EL (cell line): ENCODE measurements at regions not wholly inside any gene's neighbourhood (a gene's known extent, or its start where the extent isn't known, plus 50 kb on each side); places are given as distances from the start of the nearest gene placed in this dataset.
A peak's percentile ranks its signal among the peaks of the same experiment; 100 is the strongest.

ENCODE experiments used
- DNase-seq: peaks from one replicate; pipeline ENCODE4 v3.0.0-alpha.2; 2016

DNA sequence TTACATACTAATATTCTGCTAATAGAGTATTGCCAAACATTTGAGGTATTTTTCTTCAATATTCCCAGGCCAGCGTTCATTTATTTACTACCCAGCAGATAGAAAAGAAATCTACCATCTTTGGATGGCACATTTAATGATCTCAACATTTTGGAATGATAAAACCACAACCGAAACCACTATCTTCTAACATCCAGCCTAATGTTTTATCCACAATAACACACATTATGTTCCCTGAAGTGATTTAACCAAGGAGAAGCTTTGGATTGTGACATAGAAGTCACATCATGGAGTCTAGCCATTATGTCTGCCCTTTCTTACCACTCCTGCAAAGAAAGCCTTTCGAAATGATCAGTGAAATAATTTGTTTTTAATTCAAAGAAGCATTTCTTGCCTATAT, 497.1 kb upstream of the PLXNA2 start:
- peak; percentile 44 for DNase-seq

- DNase-seq = no peak
Observed at GRCh38 chr1:208743361-208743760, 499.2 kb upstream of the PLXNA2 start.

DNA sequence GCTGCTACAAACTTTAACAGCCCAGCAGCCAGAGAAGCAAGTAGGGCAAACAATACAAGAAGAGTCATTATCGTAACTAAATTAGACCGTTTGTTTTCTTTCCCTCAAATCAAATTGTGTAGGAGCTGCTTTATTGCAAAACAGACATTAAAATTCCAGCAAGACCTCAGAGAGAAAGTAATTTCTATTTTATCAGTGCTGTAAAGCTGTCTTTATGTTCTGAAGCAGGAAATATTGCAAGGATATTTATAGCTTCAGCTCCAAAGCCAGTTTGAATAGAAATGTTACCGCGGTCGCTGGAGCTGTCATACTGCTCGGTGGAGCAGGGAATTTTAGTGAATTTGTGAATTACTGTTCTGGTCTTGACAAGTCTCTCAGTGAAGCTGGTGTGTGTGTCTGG, 503.8 kb upstream of the PLXNA2 start:
- no peak for DNase-seq

DNA sequence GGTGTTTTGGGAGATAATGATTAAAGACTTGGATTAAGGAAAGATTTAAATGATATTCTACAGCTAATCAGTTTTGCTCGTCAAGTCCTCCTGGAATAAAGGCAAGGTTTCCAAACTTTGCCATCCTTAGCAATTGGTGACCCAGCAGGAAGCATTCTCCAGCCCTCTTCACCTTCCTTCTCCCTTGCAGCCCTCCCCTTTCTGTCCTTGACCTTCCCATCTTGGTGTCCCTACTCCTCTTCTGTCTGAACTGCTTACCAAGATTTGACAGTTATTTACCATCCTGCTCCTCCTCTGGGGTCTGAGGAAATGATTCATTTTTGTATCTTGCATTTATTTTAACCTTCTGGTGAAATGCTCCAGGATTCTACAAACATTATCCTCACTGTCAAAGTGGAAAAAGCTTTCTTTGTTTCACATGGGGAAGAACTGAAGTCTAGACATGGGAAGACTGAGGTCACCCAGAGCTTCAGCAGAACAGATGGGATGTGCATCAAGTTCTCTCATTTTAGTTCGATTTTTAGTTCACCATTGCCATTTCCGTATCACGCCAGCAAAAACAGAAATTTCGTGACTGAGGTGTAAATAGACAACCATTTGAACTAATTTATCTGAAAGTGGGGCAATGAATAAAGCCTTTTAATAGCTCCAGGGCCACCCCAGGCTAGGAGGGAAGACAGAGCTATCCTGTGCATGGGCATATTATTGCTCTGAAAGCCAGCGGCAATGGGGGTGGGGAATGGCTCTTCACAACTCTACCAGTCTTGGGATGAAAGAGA, 504.4 kb upstream of the PLXNA2 start:
- DNase-seq = no peak

DNA sequence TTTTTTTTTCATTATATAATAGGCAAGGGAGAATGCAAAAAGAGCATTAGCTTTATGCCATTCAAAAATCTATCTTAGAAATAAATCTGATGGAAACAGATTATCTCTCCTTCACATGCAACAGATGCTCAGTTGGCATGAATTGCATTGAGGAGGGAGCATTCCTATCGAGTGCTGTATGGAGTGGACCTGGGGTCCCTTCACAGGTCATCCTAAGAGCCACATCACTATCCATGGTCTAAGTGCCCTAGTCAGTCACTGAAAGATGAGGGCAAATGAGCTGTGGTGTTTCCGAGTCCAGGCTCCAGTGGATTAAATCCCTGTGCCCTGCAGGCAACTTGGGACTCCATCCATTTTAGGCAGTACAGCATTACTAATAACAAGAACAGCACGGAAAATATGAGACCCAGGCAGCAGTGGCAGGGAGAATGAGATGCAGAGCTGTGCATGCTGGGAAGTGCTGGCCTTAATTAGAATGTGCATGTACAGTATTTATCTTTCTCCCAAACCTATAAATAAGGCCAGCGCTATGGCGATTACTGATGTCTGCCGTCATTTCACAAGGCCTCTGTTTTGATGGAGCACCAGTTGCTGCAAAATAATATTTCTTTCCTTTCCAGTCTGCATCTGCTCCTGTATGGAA, 512.3 kb upstream of the PLXNA2 start:
- DNase-seq = no peak

DNA sequence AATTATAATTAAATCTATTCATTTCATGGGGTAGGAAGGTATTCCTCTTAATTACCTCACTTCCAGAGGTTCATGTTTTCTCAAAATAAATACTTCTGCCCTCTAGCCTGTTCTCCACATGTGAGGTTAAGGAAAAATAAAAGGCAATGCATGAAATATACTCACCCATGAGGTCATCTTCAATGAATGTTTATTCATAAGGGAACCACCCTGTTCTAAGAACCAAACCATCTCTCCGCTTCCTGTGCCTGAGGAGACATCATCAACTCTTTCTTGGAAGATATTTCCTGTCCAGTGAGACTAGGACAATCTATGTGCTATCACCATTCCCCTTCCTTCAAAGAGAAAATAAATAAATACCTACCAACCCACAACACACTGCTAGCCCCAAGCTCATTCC, 513.7 kb upstream of the PLXNA2 start:
- peak; percentile 65 for DNase-seq

DNA sequence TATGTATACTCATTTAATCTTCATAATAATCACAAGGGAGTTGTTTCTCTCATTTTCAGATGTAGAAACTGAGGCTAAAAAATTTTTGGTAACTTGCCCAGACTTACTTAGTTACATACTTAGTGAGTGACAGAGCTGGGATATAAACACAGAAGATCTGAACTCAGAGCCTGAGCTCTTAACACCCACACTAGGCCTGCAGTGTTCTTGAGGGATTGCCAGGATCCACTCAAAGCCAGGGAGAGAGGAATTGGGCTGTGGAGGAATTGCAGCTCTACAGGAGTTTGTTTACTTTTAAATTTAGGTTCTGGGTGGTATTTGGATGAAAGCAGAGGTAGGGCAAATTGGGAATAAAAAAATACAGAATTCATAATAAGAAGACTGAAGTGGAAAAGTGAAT, 515.1 kb upstream of the PLXNA2 start:
- peak; percentile 2 for DNase-seq

GRCh38 chr1:208763971-208764370, 519.8 kb upstream of the PLXNA2 start:
- no peak for DNase-seq

- no peak for DNase-seq
Observed at GRCh38 chr1:208766832-208767231, 522.6 kb upstream of the PLXNA2 start.

- DNase-seq = no peak
Observed at GRCh38 chr1:208767816-208768215, 523.6 kb upstream of the PLXNA2 start.

- no peak for DNase-seq
Observed at GRCh38 chr1:208772891-208773290, 528.7 kb upstream of the PLXNA2 start.

GRCh38 chr1:208775841-208776240, 531.7 kb upstream of the PLXNA2 start:
- no peak for DNase-seq

DNA sequence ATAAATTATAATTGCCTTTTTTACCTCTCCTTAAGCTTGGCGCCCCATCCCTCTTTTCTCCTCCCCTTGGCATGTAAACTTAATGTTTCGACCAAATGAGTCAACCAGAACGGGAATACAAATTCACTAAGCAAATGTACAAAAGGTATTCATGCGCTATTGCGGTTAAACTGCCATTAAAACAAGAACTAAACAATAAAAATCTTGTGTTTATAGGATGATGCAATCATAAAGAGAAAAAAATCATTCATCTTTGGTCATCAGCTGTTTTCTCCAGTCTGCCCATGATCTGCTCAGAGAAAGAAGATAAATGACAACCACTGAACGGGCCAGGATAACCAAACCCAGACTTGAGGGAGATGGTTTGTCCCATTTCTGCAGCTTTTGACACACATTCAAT, 534.2 kb upstream of the PLXNA2 start:
- DNase-seq = no peak

GRCh38 chr1:208781391-208782045, 537.3 kb upstream of the PLXNA2 start:
- no peak for DNase-seq

GRCh38 chr1:208782186-208782585, 538.0 kb upstream of the PLXNA2 start:
- DNase-seq = no peak

DNA sequence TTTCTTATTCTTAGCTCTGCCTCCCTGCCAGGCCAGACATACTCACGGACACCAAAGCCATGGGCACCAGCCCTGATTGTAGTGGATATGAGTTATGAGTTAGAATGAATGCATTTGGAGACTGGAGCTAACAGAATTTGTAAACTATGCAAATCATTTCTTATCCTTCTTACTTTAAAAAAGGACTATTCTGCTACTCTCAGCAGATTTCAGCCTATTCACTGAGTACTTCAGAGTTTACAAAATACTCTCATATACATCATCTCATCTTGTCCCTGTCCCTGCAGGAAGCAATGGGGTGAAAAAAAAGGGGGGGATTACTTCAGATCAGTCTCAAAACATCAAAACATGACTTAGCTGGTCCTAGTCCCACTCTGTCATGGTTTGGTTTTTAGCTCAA, 541.4 kb upstream of the PLXNA2 start:
- no peak for DNase-seq

GRCh38 chr1:208787219-208787618, 543.0 kb upstream of the PLXNA2 start:
- no peak for DNase-seq

DNA sequence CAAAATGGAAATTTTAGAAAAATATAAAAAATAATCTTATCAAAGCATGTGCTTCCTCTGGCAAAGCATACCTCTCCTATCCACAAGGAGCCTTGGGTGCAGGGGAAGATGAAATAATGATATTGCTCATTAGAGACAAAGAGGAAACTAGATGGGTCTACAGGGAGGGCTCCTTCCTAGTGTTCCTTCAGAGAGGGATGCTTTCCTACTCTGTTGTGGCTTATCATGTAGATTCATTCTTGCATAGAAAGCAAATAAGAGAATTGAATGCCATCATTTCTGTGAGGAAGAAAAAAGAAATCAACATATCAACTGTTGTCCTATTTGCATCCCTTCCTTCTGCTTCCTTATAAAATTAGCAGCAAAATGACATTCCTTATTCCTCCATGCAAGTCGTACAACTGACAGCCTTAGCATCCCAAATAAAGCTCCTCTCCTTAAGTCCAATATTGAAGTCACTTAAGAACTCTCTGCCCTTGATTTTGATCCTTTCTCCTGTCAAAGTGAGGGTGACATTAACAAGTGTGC, 543.9 kb upstream of the PLXNA2 start:
- no peak for DNase-seq

DNA sequence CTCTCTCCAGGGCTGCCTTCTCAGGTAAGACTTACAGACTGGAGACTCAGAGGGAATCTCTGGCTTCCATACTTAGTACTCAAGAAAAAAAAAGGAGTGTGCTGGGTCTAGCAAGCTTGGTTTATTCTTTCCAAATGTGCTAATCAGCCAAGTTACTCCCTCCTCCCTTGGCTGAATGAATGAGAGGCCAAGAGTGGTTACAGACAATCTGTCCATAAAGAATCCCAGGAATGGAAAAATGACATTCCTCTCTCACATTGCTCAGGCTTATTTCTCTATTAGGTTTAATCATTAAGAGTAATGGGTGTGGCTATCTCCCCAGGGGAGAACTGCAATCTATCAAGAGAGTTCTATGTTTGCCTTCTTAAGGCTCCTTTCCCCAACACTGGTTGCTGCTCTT, 547.3 kb upstream of the PLXNA2 start:
- peak; percentile 65 for DNase-seq

GRCh38 chr1:208793861-208794345, 549.7 kb upstream of the PLXNA2 start:
- DNase-seq = no peak

DNA sequence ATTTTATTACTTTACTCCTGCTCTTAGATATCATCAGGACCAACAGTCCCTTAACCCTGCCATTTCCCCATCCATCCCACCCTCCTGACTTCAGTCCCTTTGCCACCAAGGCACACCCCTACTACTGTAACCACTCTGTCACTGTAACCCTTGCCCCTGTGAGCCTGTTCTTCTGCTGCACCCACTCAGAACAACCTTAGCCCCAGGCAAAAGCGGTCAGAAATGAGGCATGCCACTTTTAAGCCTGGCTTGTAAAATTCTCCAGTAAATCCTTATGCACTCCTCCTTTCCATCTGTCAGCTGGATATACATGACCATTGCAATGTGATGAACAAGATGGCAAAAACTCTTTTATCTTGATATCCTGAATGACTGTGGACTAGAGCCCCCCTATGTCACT, 555.0 kb upstream of the PLXNA2 start:
- DNase-seq = peak; percentile 36

- DNase-seq = no peak
Observed at GRCh38 chr1:208803011-208803811, 559.0 kb upstream of the PLXNA2 start.
